DOHH2 (cell line): ENCODE measurements at regions not wholly inside any gene's neighbourhood (a gene's known extent, or its start where the extent isn't known, plus 50 kb on each side); places are given as distances from the start of the nearest gene placed in this dataset.

Experiments used
- CTCF ChIP-seq: fragments of 200-600 bp; sonication (generic); IDR thresholded peaks from one replicate; pipeline ENCODE4 v1.5.1; 2014; ENCODE audit warnings: antibody characterized with exemption, mild to moderate bottlenecking, low read depth, low read length; ENCODE audit not compliant: poor library complexity, severe bottlenecking
- EZH2phosphoT487 ChIP-seq: fragments of 200-600 bp; sonication (generic); IDR thresholded peaks from 2 replicates; pipeline ENCODE4 v1.6.1; 2017; ENCODE audit warnings: borderline replicate concordance, mild to moderate bottlenecking, antibody characterized with exemption, low read length, moderate library complexity, mixed read lengths

GRCh38 chr2:58890865-58891525 lies 649.9 kb upstream of the FANCL start:
- no peak for TF ChIP-seq CTCF
- no peak for TF ChIP-seq EZH2phosphoT487
